Loucy (cell line): ENCODE measurements at regions not wholly inside any gene's neighbourhood (a gene's known extent, or its start where the extent isn't known, plus 50 kb on each side); places are given as distances from the start of the nearest gene placed in this dataset.
"Not testable (repeated sequence)": the region's sequence is repeated elsewhere in the genome, so short reads cannot be mapped to it uniquely, and the experiment has no call there.

Source experiments
- H2AFZ ChIP-seq: fragments of 200-600 bp; sonication (generic); 2 replicates; pipeline ENCODE4 v1.6.0; 2016; ENCODE audit warnings: antibody characterized with exemption, mild to moderate bottlenecking, low read length, moderate library complexity
- H3F3A ChIP-seq: fragments of 200-600 bp; 2 replicates; pipeline ENCODE4 v1.6.0; 2016; ENCODE audit warnings: antibody characterized with exemption, low read depth, mild to moderate bottlenecking
- H3K27me3 ChIP-seq: fragments of 200-600 bp; sonication (generic); 2 replicates; pipeline ENCODE4 v1.6.1; 2014; ENCODE audit warnings: low read length, mild to moderate bottlenecking; ENCODE audit not compliant: insufficient read depth, poor library complexity, severe bottlenecking
- H3K36me3 ChIP-seq: fragments of 200-600 bp; sonication (generic); 2 replicates; pipeline ENCODE4 v1.6.1; 2016; ENCODE audit warnings: low read length; ENCODE audit not compliant: insufficient read depth
- H3K4me1 ChIP-seq: fragments of 200-600 bp; sonication (generic); 2 replicates; pipeline ENCODE4 v1.5.1; 2014; ENCODE audit warnings: low read length, mild to moderate bottlenecking; ENCODE audit not compliant: insufficient read depth, poor library complexity, severe bottlenecking
- H3K4me2 ChIP-seq: fragments of 200-600 bp; sonication (generic); 2 replicates; pipeline ENCODE4 v1.6.0; 2014; ENCODE audit warnings: antibody characterized with exemption, low read length, low read depth, mild to moderate bottlenecking; ENCODE audit not compliant: poor library complexity, severe bottlenecking
- H3K4me3 ChIP-seq: fragments of 200-600 bp; sonication (generic); 2 replicates; pipeline ENCODE4 v1.5.1; 2014; ENCODE audit warnings: low read length, mild to moderate bottlenecking, mixed read lengths; ENCODE audit not compliant: poor library complexity, severe bottlenecking
- H3K79me2 ChIP-seq: fragments of 200-600 bp; sonication (generic); 2 replicates; pipeline ENCODE4 v1.6.1; 2014; ENCODE audit warnings: low read length; ENCODE audit not compliant: insufficient read depth
- H3K9ac ChIP-seq: fragments of 200-600 bp; sonication (generic); 2 replicates; pipeline ENCODE4 v1.6.0; 2014; ENCODE audit warnings: mild to moderate bottlenecking, low read depth, low read length, moderate library complexity; ENCODE audit not compliant: poor library complexity, severe bottlenecking
- H3K9me2 ChIP-seq: fragments of 200-600 bp; sonication (generic); replicated peaks from 2 replicates; pipeline ENCODE4 v1.6.1; 2016; ENCODE audit warnings: low read depth, low read length, mixed read lengths
- H3K9me3 ChIP-seq: fragments of 200-600 bp; sonication (generic); 2 replicates; pipeline ENCODE4 v1.6.1; 2014; ENCODE audit warnings: mild to moderate bottlenecking, antibody characterized with exemption, low read length, low read depth; ENCODE audit not compliant: insufficient read depth
- H4K20me1 ChIP-seq: fragments of 200-600 bp; sonication (generic); 2 replicates; pipeline ENCODE4 v1.6.0; 2014; ENCODE audit warnings: antibody characterized with exemption, low read length, mild to moderate bottlenecking; ENCODE audit not compliant: insufficient read depth, poor library complexity, severe bottlenecking
- EZH2phosphoT487 ChIP-seq: fragments of 200-600 bp; IDR thresholded peaks from 2 replicates; pipeline ENCODE4 v1.6.1; 2018; ENCODE audit warnings: antibody characterized with exemption, mild to moderate bottlenecking, moderate library complexity, borderline replicate concordance
- TF ChIP-seq, protein P1 (sequence below): fragments of 200-600 bp; sonication (generic); conservative IDR thresholded peaks from 2 replicates; pipeline ENCODE4 v1.5.1; 2014; ENCODE audit warnings: mild to moderate bottlenecking, antibody characterized with exemption, low read length

DNA sequence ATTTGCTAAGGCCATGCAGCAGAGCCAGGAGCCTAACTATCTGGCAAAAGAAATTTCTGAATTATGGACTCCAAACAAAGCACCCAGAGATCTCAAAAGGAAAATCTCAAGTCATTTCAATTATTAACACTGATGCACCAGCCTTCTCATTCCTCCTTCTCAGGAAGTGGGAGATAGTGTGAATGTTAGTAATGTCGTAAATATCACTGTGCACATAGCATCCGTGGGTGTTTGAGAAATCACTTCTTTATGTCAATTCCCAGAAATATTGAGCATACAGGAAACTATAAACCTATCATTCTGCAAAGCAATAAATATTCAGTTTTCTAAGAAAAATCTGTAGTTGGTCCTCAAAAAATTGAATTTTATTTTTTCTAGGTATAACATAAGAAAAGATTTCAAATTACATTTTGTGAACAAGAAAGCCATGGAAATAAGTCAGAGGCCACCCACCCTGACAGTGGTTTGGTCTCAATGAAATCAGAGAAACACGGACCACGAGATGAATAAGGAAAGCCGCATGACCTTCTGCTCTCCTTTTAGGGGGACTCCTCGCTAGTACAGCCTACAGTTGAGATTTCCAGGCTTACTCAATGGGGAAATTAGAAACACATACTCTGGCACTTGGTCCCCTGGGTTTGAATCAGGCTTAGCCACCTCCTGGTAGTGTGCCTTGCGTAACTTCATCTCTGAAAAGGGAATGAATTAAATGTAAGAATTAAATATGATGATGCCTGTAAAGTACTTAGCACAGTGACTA lies 120.6 kb downstream of the DIRAS2 start:
- Histone ChIP-seq H3K27me3 (no peaks in the 10 kb centered on the region), H3K4me2 (no peak overlapping the region)

DNA sequence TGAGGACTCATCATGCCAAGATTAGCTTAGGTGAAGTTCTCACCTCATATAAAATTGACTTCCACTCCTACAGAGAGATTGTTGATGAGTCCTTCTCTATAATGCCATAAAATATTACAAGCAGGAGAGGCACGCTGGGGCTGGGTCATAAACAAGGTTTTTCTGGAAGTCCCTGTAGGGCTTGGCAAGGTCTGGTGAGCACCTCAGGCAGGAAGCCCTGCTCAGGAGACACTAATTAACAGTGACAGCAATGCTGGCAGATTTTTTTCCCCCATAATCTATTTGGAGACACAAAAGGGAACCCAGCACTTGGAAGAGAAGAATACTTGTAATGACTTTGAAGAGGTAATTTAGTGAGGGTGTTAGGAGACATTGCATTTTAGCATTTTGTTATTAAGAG lies 118.7 kb downstream of the DIRAS2 start:
- H3K27me3 ChIP-seq: no peaks in the 10 kb centered on the region
- no peaks in the 10 kb centered on the region for H3K36me3 ChIP-seq
- H2AFZ ChIP-seq: no peak overlapping the region
- H3K9me3 ChIP-seq: no peaks in the 10 kb centered on the region
- H3K9ac ChIP-seq: no peak overlapping the region
- no peaks in the 10 kb centered on the region for H3F3A ChIP-seq
- no peak overlapping the region for H3K4me2 ChIP-seq
- H3K9me2 ChIP-seq: no peaks in the 10 kb centered on the region
- H3K4me1 ChIP-seq: no peaks in the 10 kb centered on the region
- no peaks in the 10 kb centered on the region for H3K79me2 ChIP-seq
- no peak overlapping the region for H3K4me3 ChIP-seq
- H4K20me1 ChIP-seq: no peaks in the 10 kb centered on the region
- no peak for TF ChIP-seq EZH2phosphoT487
- TF ChIP-seq, protein P1, sequence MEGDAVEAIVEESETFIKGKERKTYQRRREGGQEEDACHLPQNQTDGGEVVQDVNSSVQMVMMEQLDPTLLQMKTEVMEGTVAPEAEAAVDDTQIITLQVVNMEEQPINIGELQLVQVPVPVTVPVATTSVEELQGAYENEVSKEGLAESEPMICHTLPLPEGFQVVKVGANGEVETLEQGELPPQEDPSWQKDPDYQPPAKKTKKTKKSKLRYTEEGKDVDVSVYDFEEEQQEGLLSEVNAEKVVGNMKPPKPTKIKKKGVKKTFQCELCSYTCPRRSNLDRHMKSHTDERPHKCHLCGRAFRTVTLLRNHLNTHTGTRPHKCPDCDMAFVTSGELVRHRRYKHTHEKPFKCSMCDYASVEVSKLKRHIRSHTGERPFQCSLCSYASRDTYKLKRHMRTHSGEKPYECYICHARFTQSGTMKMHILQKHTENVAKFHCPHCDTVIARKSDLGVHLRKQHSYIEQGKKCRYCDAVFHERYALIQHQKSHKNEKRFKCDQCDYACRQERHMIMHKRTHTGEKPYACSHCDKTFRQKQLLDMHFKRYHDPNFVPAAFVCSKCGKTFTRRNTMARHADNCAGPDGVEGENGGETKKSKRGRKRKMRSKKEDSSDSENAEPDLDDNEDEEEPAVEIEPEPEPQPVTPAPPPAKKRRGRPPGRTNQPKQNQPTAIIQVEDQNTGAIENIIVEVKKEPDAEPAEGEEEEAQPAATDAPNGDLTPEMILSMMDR: no peak

More for the DNA sequence above, 120.6 kb downstream of the DIRAS2 start:
- Histone ChIP-seq H2AFZ (no peak overlapping the region), H3K79me2 (no peaks in the 10 kb centered on the region), H3F3A (no peaks in the 10 kb centered on the region), H3K4me1 (no peaks in the 10 kb centered on the region), H4K20me1 (no peaks in the 10 kb centered on the region), H3K9me2 (no peaks in the 10 kb centered on the region), H3K9ac (no peak overlapping the region), H3K9me3 (no peaks in the 10 kb centered on the region), H3K4me3 (no peak overlapping the region), H3K36me3 (no peaks in the 10 kb centered on the region)
- TF ChIP-seq EZH2phosphoT487: no peak
- TF ChIP-seq, protein P1: no peak

DNA sequence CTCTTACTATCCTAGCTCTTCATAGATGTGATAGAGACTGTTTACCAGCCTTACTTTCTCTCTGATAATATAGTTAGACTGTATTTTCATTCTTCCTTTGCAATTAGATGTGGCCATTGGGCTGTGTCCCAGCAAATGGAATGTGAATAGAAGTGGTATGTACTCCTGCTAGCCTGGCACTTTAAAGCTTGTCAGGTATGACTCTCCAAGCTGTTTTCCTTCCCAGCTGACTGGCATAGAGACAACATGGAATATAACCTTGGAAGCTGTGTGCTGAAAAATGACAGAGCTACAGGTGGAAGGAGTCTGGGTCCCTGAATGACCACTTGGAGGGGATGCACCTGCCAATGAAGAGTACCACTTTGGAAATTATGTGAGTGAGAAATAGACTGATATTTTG lies 116.2 kb downstream of the DIRAS2 start:
- no peaks in the 10 kb centered on the region for H3K79me2 ChIP-seq
- no peak overlapping the region for H3K4me2 ChIP-seq
- H3K4me3 ChIP-seq: no peak overlapping the region
- no peaks in the 10 kb centered on the region for H3F3A ChIP-seq
- no peaks in the 10 kb centered on the region for H3K4me1 ChIP-seq
- no peaks in the 10 kb centered on the region for H4K20me1 ChIP-seq
- no peak overlapping the region for H3K9ac ChIP-seq
- H3K9me2 ChIP-seq: no peaks in the 10 kb centered on the region
- no peak for TF ChIP-seq EZH2phosphoT487
- H3K36me3 ChIP-seq: no peaks in the 10 kb centered on the region
- H2AFZ ChIP-seq: no peak overlapping the region
- H3K27me3 ChIP-seq: no peaks in the 10 kb centered on the region
- H3K9me3 ChIP-seq: no peaks in the 10 kb centered on the region

DNA sequence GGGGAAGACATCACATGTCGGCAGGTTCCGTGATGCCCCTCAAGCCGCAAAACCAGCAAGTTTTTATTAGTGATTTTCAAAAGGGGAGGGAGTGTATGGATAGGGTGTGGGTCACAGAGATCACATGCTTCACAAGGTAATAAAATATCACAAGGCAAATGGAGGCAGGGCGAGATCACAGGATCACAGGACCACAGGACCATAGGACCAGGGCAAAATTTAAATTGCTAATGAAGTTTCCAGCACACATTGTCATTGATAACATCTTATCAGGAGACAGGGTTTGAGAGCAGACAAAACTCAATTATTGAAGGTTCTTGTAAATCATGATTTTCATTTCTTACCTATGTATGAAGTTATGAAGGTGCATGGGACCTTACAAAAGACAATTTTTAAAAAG lies 106.5 kb downstream of the DIRAS2 start:
- not testable (repeated sequence) for H3K36me3 ChIP-seq, H3K9me3 ChIP-seq, H3K79me2 ChIP-seq, H3K27me3 ChIP-seq, H3K4me2 ChIP-seq, H3K9ac ChIP-seq, H3F3A ChIP-seq, H3K9me2 ChIP-seq, H2AFZ ChIP-seq, H4K20me1 ChIP-seq, H3K4me3 ChIP-seq, H3K4me1 ChIP-seq
